Mesenchymal stem cell (in vitro differentiated cells and primary cell): ENCODE measurements at regions not wholly inside any gene's neighbourhood (a gene's known extent, or its start where the extent isn't known, plus 50 kb on each side); places are given as distances from the start of the nearest gene placed in this dataset.

Source experiments
- DNase-seq: peaks from one replicate; pipeline ENCODE4 v3.0.0-alpha.2; 2013
- H2AFZ ChIP-seq: one replicate; pipeline ENCODE4 v1.6.1; 2013; ENCODE audit warnings: low read depth, mild to moderate bottlenecking, control low read depth, inconsistent platforms, low read length, moderate library complexity
- H2AK5ac ChIP-seq: 2 replicates; pipeline ENCODE4 v1.6.1; 2013; ENCODE audit warnings: low read length, moderate library complexity, mild to moderate bottlenecking, inconsistent platforms; ENCODE audit not compliant: severe bottlenecking
- H2BK120ac ChIP-seq: one replicate; pipeline ENCODE4 v1.6.1; 2013; ENCODE audit warnings: low read depth, mild to moderate bottlenecking, inconsistent platforms, low read length, moderate library complexity
- H2BK12ac ChIP-seq, 2 experiments: one replicate each; pipeline ENCODE4 v1.6.1; 2013; ENCODE audit warnings: inconsistent platforms in 2 of 2, low read length in 2 of 2, mild to moderate bottlenecking in 2 of 2, moderate library complexity in 2 of 2, control low read depth in 1 of 2
- H2BK15ac ChIP-seq: one replicate; pipeline ENCODE4 v1.6.1; 2013; ENCODE audit warnings: mild to moderate bottlenecking, low read depth, inconsistent platforms; ENCODE audit not compliant: poor library complexity, severe bottlenecking
- H2BK5ac ChIP-seq: 2 replicates; pipeline ENCODE4 v1.6.1; 2013; ENCODE audit warnings: low read depth, mild to moderate bottlenecking, low read length, control low read depth, inconsistent platforms; ENCODE audit not compliant: poor library complexity, severe bottlenecking
- H3K14ac ChIP-seq, 2 experiments: one replicate each; pipeline ENCODE4 v1.6.1; 2013; ENCODE audit warnings: inconsistent platforms in 2 of 2, low read length in 2 of 2, control low read depth in 1 of 2, mild to moderate bottlenecking in 1 of 2, moderate library complexity in 1 of 2
- H3K18ac ChIP-seq, 2 experiments: one replicate each; pipeline ENCODE4 v1.6.1; 2013; ENCODE audit warnings: inconsistent platforms in 2 of 2, low read length in 2 of 2, control low read depth in 1 of 2, low read depth in 1 of 2, mild to moderate bottlenecking in 1 of 2
- H3K23ac ChIP-seq, 2 experiments: one replicate each; pipeline ENCODE4 v1.6.1; 2013; ENCODE audit warnings: inconsistent platforms in 2 of 2, low read length in 2 of 2, mild to moderate bottlenecking in 2 of 2, moderate library complexity in 2 of 2, control low read depth in 1 of 2
- H3K27ac ChIP-seq: 2 replicates; pipeline ENCODE4 v1.5.1; 2013; ENCODE audit warnings: mild to moderate bottlenecking, moderate library complexity, low read length, control low read depth, inconsistent platforms; ENCODE audit not compliant: poor library complexity, severe bottlenecking
- H3K27me3 ChIP-seq, 2 experiments: 2 replicates each; pipeline versions ENCODE4 v1.6.1 to v1.7.0; 2013; ENCODE audit warnings: low read length in 2 of 2, mild to moderate bottlenecking in 2 of 2, moderate library complexity in 2 of 2, control low read depth in 1 of 2, inconsistent platforms in 1 of 2; ENCODE audit not compliant: control insufficient read depth in 1 of 2, insufficient read depth in 1 of 2
- H3K36me3 ChIP-seq, 2 experiments: 2 replicates each; pipeline versions ENCODE4 v1.6.1 to v1.7.0; 2013; ENCODE audit warnings: low read length in 2 of 2, control low read depth in 1 of 2, inconsistent platforms in 1 of 2, low read depth in 1 of 2, mild to moderate bottlenecking in 1 of 2; ENCODE audit not compliant: insufficient read depth in 2 of 2, control insufficient read depth in 1 of 2
- H3K4ac ChIP-seq, 2 experiments: one replicate each; pipeline ENCODE4 v1.6.1; 2013; ENCODE audit warnings: inconsistent platforms in 2 of 2, low read length in 2 of 2, mild to moderate bottlenecking in 2 of 2, moderate library complexity in 2 of 2, control low read depth in 1 of 2, low read depth in 1 of 2
- H3K4me1 ChIP-seq: 2 replicates; pipeline ENCODE4 v1.6.1; 2013; ENCODE audit warnings: low read depth, low read length, control low read depth; ENCODE audit not compliant: control insufficient read depth, insufficient read depth
- H3K4me2 ChIP-seq: 2 replicates; pipeline ENCODE4 v1.6.1; 2013; ENCODE audit warnings: low read length, mild to moderate bottlenecking, inconsistent platforms; ENCODE audit not compliant: poor library complexity, severe bottlenecking
- H3K4me3 ChIP-seq, 2 experiments: 2 replicates each; pipeline versions ENCODE4 v1.5.1 to v1.7.0; 2013; ENCODE audit warnings: low read length in 2 of 2, mild to moderate bottlenecking in 2 of 2, control low read depth in 1 of 2, low read depth in 1 of 2; ENCODE audit not compliant: insufficient read depth in 1 of 2
- H3K79me1 ChIP-seq: replicated peaks from 2 replicates; pipeline ENCODE4 v1.6.1; 2013; ENCODE audit warnings: mild to moderate bottlenecking, control low read depth, low read length, inconsistent platforms; ENCODE audit not compliant: poor library complexity, severe bottlenecking
- H3K9ac ChIP-seq: 2 replicates; pipeline ENCODE4 v1.7.0; 2013; ENCODE audit warnings: mild to moderate bottlenecking, low read length, moderate library complexity
- H3K9me3 ChIP-seq: 2 replicates; pipeline ENCODE4 v1.7.0; 2013; ENCODE audit warnings: mild to moderate bottlenecking, low read length; ENCODE audit not compliant: control insufficient read depth
- H4K8ac ChIP-seq: one replicate; pipeline ENCODE4 v1.6.1; 2013; ENCODE audit warnings: inconsistent platforms, mild to moderate bottlenecking, low read length, moderate library complexity
- H4K91ac ChIP-seq: one replicate; pipeline ENCODE4 v1.6.1; 2013; ENCODE audit warnings: mild to moderate bottlenecking, low read length, inconsistent platforms
- WGBS: methylation state at CpG from one replicate; pipeline ENCODE4 v1.1.7; 2013; ENCODE audit warnings: mixed read lengths; 5-methylcytosine and 5-hydroxymethylcytosine counted together

DNA sequence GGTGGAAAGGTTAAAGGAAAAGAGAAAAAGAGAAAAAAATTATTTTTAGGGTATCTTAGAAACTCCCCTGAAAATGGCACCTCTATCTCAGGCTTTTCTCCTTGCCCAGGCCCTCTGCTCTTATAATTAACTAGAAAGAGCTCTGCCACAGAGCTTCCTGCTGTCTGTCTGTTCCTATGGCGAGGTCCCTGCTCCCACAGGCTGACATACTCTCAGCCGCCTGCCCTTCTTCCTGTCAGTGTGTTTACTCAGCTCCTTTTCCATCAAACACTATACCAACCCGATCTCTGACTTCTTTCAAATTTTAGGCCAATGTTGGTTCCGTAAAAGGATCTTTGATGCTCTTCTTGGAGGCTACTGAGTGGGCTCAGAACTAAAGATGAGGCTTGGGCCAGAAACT lies 482.6 kb downstream of the DMAC1 start:
- peak; percentile 55 for DNase-seq
- Histone ChIP-seq H2AFZ (peak overlapping the region; percentile 10), H2AK5ac (no peak overlapping the region), H3K14ac (no peak overlapping the region), H2BK12ac (peak overlapping the region; percentile 98 to 99), H3K9me3 (peaks cover 19% of the 10 kb centered on the region), H2BK15ac (peak overlapping the region; percentile 44), H3K4me1 (peaks cover 4% of the 10 kb centered on the region), H3K36me3 (no peaks in the 10 kb centered on the region), H3K79me1 (no peaks in the 10 kb centered on the region), H2BK120ac (peak overlapping the region; percentile 82), H4K91ac (peak overlapping the region; percentile 81), H3K23ac (no peak overlapping the region), H3K4ac (peak overlapping the region in 1 of 2 experiments; percentile 90), H2BK5ac (no peak overlapping the region), H3K27me3 (no peaks in the 10 kb centered on the region), H3K18ac (peak overlapping the region; percentile 93 to 95), H4K8ac (peak overlapping the region; percentile 45), H3K4me3 (no peak overlapping the region), H3K4me2 (no peak overlapping the region), H3K9ac (peak overlapping the region; percentile 69), H3K27ac (no peak overlapping the region)
- 53% methylated on average over 4 of the region's 4 CpGs for WGBS

DNA sequence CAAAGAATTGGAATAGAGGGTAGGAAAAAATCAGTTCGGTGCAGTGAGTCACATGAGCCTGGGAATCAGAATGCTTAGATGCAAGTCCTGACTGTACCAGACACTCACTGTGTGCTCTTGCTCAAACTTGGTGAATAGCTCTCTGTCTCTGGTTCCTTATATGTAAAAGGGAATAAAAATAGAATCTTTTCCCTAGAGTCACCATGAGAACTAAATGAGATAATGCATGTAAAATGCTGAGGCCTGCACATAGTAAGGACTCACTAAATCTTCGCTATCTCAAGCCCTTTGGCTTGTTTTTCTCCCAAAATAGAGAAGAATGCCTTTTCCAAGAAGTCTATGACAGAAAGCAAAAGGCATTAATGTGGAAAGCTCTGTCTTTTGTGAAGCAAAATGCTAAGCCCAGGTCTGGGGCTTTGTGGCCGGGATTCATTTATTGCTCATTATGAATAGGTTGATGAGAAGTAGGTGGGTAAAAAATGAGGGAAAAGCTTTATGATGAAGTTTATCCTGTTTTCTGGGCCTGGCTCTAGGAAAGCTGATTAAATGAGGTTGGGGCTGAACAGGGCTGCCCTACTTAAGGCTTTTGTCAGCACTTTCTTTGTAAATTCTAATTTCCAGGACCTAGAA lies 483.3 kb downstream of the DMAC1 start:
- H3K4me1 ChIP-seq, result peaks cover 4% of the 10 kb centered on the region
- peak overlapping the region in 1 of 2 experiments; percentile 84 for H3K18ac ChIP-seq
- H3K4me2 ChIP-seq, result no peak overlapping the region
- H2BK15ac ChIP-seq, result no peak overlapping the region
- peak overlapping the region in 1 of 2 experiments; percentile 82 for H2BK12ac ChIP-seq
- no peak overlapping the region for H2BK5ac ChIP-seq
- peak; percentile 96 for DNase-seq
- peaks cover 23% of the 10 kb centered on the region for H3K9me3 ChIP-seq
- H4K91ac ChIP-seq, result no peak overlapping the region
- peak overlapping the region in 1 of 2 experiments; percentile 17 for H3K4ac ChIP-seq
- H3K36me3 ChIP-seq, result no peaks in the 10 kb centered on the region
- no peaks in the 10 kb centered on the region for H3K27me3 ChIP-seq
- no peak overlapping the region for H2AK5ac ChIP-seq
- no peak overlapping the region for H3K14ac ChIP-seq
- no peaks in the 10 kb centered on the region for H3K79me1 ChIP-seq
- WGBS, result 56% methylated on average over 3 of the region's 3 CpGs
- no peak overlapping the region for H4K8ac ChIP-seq
- H3K4me3 ChIP-seq, result no peak overlapping the region
- no peak overlapping the region for H3K23ac ChIP-seq
- no peak overlapping the region for H2AFZ ChIP-seq
- H2BK120ac ChIP-seq, result no peak overlapping the region
- H3K27ac ChIP-seq, result no peak overlapping the region
- H3K9ac ChIP-seq, result peak overlapping the region; percentile 69

- Histone ChIP-seq H3K4ac (no peak overlapping the region), H3K27me3 (no peaks in the 10 kb centered on the region), H3K36me3 (no peaks in the 10 kb centered on the region), H3K27ac (no peak overlapping the region), H3K14ac (no peak overlapping the region), H3K4me3 (no peak overlapping the region), H2BK120ac (no peak overlapping the region), H2BK12ac (peak overlapping the region in 1 of 2 experiments; percentile 82), H2BK15ac (no peak overlapping the region), H2BK5ac (no peak overlapping the region), H3K9ac (peak overlapping the region; percentile 21), H2AFZ (no peak overlapping the region), H2AK5ac (no peak overlapping the region), H3K18ac (no peak overlapping the region), H3K4me1 (peaks cover 4% of the 10 kb centered on the region), H3K9me3 (peaks cover 27% of the 10 kb centered on the region), H4K8ac (no peak overlapping the region), H3K4me2 (no peak overlapping the region), H3K23ac (no peak overlapping the region), H3K79me1 (no peaks in the 10 kb centered on the region), H4K91ac (no peak overlapping the region)
- 63% methylated on average over 3 of the region's 3 CpGs for WGBS
- DNase-seq, result peak; percentile 87
Measured at GRCh38 chr9:7315746-7316145, 483.8 kb downstream of the DMAC1 start.

DNA sequence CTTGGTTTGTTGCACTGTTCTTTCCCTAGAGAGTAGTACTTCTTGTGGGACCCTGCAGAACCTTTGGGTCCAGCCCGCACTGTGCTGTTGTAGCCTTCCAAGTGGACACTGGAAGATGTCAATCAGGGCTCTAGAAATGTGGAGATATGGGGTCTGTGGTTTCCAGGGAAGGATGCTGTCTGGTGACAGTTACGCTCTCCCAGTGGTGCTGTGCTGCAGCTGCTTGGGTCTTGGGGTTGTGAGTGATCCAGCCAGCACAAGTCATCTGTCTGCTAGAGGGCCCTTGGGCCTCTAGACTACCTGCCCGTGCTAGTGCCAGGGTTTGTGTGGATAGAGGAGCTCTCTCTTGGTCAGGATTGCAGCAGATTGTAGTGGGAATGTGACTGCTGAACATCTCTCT lies 484.5 kb downstream of the DMAC1 start:
- Histone ChIP-seq H3K18ac (peak overlapping the region; percentile 71 to 94), H3K9ac (peak overlapping the region; percentile 21), H2BK12ac (peak overlapping the region; percentile 79 to 99), H2BK120ac (peak overlapping the region; percentile 89), H2BK15ac (peak overlapping the region; percentile 80), H3K4me2 (no peak overlapping the region), H4K8ac (peak overlapping the region; percentile 95), H2AFZ (no peak overlapping the region), H3K4me3 (no peak overlapping the region), H3K4me1 (peaks cover 2% of the 10 kb centered on the region), H2AK5ac (no peak overlapping the region), H3K27ac (no peak overlapping the region), H3K4ac (peak overlapping the region; percentile 67 to 77), H3K79me1 (no peaks in the 10 kb centered on the region), H3K14ac (peak overlapping the region in 1 of 2 experiments; percentile 61), H3K27me3 (no peaks in the 10 kb centered on the region), H3K23ac (no peak overlapping the region), H2BK5ac (no peak overlapping the region), H3K9me3 (peaks cover 31% of the 10 kb centered on the region), H4K91ac (peak overlapping the region; percentile 96), H3K36me3 (no peaks in the 10 kb centered on the region)
- DNase-seq, result peak; percentile 44
- WGBS, result 89% methylated on average over 2 of the region's 3 CpGs
